ENCODE measurements at regions not wholly inside any gene's neighbourhood (a gene's known extent, or its start where the extent isn't known, plus 50 kb on each side); places are given as distances from the start of the nearest gene placed in this dataset.
"Not testable (repeated sequence)": the region's sequence is repeated elsewhere in the genome, so short reads cannot be mapped to it uniquely, and the experiment has no call there.

DNA sequence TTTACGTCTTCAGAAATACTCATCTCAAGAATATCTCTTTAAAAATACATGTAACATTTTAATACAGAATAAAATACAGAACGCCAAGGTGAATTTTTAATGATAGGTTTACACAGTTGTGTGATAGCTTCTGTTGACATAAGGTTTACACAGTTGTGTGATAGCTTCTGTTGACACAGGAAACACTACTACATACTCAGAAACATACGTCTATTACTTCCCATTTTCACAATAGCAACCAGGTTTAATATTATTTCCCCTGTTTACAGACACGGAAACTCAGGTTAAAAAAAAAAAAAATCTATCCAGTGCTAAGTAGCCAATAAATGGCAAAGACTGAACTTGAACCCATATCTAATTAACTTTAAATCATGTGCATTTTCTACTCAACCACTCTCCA, 571.2 kb downstream of the LIG4 start:
- ATAC-seq, result no peak

- no peak for ATAC-seq
Observed at GRCh38 chr13:107643615-107644014, 571.7 kb downstream of the LIG4 start.

DNA sequence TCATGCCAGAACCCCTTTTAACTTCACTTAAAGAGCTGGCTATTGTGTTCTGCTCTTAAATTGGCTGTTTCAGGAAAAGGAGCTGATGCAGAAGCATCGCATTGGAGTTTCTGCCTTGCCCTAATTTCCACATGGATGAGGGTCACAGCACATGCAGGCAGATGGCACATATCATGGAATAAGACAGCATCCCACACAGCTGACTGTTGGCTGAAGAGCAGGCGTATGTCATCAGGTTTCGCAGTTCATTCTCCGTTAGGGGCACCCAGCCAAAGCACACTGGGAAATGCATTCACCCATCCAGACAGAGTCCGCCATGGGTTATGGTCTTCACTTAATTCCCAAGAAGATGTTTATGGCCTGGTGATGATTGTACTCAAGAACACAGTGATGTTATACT, 572.5 kb downstream of the LIG4 start:
- no peak for ATAC-seq

- ATAC-seq, result no peak
Observed at GRCh38 chr13:107641574-107641973, 573.8 kb downstream of the LIG4 start.

DNA sequence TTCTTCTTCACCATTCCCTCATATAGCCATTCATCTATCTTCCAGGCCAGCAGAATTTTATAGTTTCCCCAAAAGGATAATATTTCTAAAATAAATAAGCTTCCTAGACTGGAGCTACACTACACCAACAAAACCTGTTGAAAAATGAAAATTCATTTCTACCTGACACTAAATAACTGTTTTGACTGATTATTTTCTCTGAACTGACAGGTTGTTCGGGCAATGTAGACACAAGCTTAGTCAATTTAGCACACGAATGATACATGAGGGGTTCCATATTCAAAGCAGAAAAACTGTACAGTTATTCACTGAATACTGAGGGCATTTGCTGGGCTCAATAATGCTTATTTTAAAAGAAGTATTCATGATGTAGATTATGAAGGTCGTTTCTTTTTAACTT, 589.7 kb downstream of the LIG4 start:
- no peak for ATAC-seq

DNA sequence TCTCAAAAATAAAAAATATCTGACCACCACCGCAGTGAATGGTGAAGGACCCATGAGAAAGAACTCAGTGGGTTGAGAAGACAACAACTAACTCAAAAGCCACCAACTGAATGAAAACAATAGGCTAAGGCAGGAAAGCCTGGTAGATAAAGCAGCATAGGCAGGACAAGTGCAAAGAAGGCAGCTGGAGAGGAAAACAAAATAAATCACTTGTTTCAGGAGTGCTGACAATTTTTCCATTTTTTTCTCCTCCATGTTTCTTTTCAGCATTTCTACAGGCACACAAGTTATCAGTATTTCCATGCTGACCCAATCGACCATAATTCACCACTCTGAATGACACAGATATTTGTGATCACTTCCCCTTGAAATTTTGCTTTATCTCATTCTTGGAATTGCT, 597.8 kb downstream of the LIG4 start:
- no peak for ATAC-seq

DNA sequence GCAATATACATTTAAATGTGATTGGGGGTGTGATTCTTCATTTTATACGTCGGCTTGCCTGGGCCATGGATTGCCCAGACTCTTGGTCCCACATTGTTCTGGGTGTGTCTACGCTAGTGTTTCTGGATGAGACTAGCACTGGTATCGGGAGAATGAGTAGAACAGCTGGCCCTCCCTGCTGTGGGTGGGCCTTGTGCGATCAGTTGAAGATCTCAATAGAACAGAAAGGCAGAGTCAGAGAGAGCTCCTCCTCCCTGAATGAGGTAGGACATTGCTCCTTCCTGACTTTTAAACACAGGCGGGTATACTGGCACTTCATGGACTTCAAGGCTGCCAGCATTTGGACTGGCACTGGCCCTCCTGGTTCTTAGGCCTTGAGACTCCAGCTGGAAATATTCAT, 603.0 kb downstream of the LIG4 start:
- no peak for ATAC-seq

- ATAC-seq, result no peak
Observed at GRCh38 chr13:107608736-107609135, 606.6 kb downstream of the LIG4 start.

DNA sequence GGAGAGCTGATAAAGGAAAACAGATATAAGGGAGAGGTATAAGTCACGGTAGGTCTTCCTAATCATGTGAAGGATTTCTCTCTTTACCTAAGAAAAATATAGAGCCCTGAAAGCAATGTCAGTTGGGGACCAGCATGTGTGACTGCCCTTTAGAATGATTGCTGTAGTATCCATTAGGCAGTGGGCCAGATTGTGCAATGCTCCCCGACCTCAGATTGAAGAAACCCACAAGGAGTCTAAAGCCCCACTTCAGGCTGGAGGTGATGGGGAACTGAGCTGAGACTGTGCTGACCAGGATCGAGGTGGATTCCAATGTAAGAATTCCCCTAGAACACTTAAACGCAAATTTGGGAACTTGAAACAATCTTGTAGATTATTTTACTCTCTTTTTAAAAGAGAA, 614.4 kb downstream of the LIG4 start:
- no peak for ATAC-seq

DNA sequence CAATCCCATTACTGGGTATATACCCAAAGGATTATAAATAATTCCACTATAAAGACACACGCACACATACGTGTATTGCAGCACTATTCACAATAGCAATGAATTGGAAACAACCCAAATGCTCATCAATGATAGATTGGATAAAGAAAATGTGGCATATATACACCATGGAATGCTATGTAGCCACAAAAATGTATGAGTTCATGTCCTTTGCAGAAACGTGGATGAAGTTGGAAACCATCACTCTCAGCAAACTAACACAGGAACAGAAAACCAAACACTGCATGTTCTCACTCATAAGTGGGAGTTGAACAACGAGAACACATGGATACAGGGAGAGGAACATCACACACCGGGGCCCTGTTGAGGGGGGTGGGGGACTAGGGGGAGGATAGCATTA, 619.0 kb downstream of the LIG4 start:
- not testable (repeated sequence) for ATAC-seq

DNA sequence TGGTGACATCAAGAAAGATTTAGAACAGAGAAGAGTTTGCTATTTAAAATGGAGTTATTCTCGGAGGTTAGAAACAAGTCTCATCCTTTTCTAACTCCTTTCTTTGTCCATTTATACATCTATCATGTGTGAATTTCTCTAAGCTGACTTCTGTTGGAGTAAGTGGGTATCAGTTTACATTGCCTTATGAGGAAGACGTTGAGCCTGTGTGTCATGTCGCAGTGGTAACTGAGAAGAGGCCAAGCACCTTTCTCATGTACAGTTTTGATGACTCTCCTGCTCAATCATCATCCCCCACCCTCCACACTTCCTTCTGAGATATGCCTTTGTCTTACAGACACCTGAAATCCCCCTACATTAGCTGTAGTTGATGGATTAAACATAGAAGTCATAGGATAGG, 624.8 kb downstream of the LIG4 start:
- ATAC-seq, result no peak

DNA sequence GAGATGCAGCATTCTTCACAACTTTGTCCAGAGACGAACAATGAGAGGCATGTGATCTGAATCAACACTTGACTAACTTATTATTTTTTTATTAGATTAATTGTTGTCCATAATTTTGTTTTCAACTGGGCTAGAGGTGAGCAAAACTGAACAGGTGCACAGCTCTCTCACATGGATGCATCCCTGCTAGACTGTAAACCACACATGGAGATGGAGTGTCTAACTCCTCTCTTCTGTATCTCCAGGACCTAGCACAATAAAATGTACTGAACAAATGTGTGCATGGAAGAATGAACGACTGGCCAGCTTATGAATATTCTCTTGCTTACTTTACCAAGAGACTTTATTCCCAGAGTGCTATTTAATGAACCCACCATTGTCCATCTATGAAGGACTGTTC, 627.7 kb downstream of the LIG4 start:
- no peak for ATAC-seq

GRCh38 chr13:107586216-107586615, 629.1 kb downstream of the LIG4 start:
- ATAC-seq, result no peak

- ATAC-seq, result no peak
Observed at GRCh38 chr13:107585469-107586180, 629.7 kb downstream of the LIG4 start.

- no peak for ATAC-seq
Observed at GRCh38 chr13:107582171-107582570, 633.2 kb downstream of the LIG4 start.

DNA sequence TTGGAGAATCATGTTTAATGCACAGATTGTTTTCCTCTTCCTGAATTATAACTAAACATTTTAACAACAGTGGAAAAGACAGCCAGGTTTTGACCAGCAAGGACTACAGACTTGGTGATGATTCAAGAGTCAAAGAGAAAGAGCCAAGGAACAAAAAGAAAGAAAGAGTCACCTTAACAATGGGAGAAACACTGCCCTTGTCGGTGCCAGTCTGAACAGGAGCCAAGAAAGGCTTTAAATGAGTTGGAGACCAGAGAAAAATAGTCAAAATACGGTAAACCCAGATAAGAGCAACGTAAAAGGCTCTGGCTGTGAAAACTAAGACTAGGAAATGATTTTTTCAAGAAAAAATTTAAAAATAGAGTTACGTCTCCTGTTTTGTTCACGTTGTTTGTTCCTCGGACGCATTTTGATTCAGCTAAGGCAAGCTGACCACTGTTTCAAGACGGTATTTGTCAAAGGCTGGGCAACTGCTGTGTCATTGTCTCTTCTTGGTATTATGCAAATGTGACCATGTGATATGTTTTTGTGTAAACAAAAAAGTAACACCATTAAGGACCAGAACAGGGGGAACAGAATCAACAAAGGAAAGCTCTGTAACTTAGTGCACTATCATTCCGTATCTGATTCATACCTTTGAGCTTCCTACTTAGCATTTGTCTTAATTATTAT, 634.5 kb downstream of the LIG4 start:
- ATAC-seq, result no peak

GRCh38 chr13:107576430-107576829, 638.9 kb downstream of the LIG4 start:
- ATAC-seq, result no peak

GRCh38 chr13:107574517-107575210, 640.7 kb downstream of the LIG4 start:
- ATAC-seq, result no peak

- no peak for ATAC-seq
Observed at GRCh38 chr13:107573184-107573583, 642.2 kb downstream of the LIG4 start.

DNA sequence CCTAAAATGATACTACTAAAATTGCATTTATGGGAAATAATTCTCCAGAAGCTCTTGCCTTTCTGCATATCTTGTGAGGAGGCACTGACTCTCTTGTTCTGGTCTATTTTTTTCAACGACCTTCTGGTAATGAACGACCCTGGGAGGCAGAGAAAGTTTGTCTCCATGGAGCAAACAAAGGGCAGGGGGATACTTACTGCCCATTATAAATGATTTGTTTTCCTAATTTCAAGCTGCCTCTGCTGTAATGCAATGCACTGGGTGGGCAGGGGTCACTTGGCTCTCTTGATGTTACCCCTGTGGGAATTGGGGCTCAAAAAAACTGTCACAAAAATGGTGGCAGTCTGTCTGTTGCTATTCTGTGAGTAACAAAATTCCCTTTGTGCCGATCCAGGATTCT, 643.2 kb downstream of the LIG4 start:
- ATAC-seq, result no peak

DNA sequence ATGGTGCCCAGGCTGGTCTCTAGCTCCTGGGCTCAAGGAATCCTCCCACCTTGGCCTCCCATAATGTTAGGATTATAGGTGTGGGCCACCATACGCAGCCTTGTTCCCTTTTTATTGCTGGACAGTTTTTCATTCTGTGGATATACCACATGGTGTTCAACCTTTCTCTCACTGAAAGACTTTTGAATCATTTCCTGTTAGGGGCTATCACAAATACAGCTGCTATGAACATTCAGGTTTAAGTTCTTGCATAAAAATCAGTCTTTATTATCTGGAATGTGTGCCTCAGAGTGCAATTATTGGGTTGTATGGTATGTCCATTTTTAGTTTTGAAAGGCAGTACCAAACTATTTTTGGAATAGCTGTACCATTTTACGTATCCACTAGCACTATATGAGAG, 647.2 kb downstream of the LIG4 start:
- no peak for ATAC-seq

- no peak for ATAC-seq
Observed at GRCh38 chr13:107563099-107563925, 652.0 kb downstream of the LIG4 start.

GRCh38 chr13:107562203-107562602, 653.1 kb downstream of the LIG4 start:
- no peak for ATAC-seq

Data from esophagus mucosa (tissue), 1 donor.